Hepatocyte (in vitro differentiated cells): ENCODE measurements at regions not wholly inside any gene's neighbourhood (a gene's known extent, or its start where the extent isn't known, plus 50 kb on each side); places are given as distances from the start of the nearest gene placed in this dataset.

ENCODE experiments used
- EZH2 ChIP-seq: fragments of 200-600 bp; sonication (generic); IDR thresholded peaks from 2 replicates; pipeline ENCODE4 v1.6.1; 2016; ENCODE audit warnings: antibody characterized with exemption, mild to moderate bottlenecking, borderline replicate concordance
- EZH2phosphoT487 ChIP-seq: fragments of 200-600 bp; sonication (generic); IDR thresholded peaks from one replicate; pipeline ENCODE4 v1.6.1; 2018; ENCODE audit warnings: antibody characterized with exemption, mild to moderate bottlenecking, low read depth, moderate library complexity; ENCODE audit not compliant: unreplicated experiment, severe bottlenecking
- TF ChIP-seq, protein P1 (sequence below): fragments of 200-600 bp; sonication (generic); IDR thresholded peaks from 2 replicates; pipeline ENCODE4 v1.5.1; 2016; ENCODE audit warnings: antibody characterized with exemption, mild to moderate bottlenecking; ENCODE audit not compliant: poor library complexity

DNA sequence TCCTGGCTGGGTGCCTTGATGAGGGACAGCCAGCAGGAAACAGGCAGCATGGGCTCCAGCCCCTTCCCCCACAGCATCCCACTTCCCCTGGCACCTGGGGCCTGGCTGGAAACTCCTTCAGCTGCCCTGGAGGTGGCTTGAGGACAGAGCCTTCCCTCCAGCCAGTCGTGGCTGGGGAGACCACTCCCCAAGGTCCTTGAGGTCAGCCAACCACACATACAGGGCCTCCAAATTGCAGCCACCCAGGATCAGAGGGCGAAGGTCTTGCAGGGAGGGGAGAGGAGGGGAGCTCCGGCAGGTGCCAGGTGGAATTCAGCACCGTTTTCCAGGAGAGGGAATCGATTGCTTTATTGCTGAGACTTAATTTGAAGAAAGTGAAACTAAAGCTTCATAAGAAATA, 280.4 kb downstream of the PBX3 start:
- TF ChIP-seq, protein P1, sequence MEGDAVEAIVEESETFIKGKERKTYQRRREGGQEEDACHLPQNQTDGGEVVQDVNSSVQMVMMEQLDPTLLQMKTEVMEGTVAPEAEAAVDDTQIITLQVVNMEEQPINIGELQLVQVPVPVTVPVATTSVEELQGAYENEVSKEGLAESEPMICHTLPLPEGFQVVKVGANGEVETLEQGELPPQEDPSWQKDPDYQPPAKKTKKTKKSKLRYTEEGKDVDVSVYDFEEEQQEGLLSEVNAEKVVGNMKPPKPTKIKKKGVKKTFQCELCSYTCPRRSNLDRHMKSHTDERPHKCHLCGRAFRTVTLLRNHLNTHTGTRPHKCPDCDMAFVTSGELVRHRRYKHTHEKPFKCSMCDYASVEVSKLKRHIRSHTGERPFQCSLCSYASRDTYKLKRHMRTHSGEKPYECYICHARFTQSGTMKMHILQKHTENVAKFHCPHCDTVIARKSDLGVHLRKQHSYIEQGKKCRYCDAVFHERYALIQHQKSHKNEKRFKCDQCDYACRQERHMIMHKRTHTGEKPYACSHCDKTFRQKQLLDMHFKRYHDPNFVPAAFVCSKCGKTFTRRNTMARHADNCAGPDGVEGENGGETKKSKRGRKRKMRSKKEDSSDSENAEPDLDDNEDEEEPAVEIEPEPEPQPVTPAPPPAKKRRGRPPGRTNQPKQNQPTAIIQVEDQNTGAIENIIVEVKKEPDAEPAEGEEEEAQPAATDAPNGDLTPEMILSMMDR, result no peak
- no peak for TF ChIP-seq EZH2
- TF ChIP-seq EZH2phosphoT487, result no peak
